Stimulated activated CD8-positive, alpha-beta memory T cell treated with anti-CD3 and anti-CD28 coated beads, Interleukin-2, amount 100 ng/mL, for 48 hours (primary cell): ENCODE measurements at regions not wholly inside any gene's neighbourhood (a gene's known extent, or its start where the extent isn't known, plus 50 kb on each side); places are given as distances from the start of the nearest gene placed in this dataset.
"Not testable (repeated sequence)": the region's sequence is repeated elsewhere in the genome, so short reads cannot be mapped to it uniquely, and the experiment has no call there.

ENCODE experiments used
- DNase-seq, 2 donors: peaks; one replicate each; pipeline ENCODE4 v3.0.0-alpha.2; 2020; ENCODE audit warnings: low read depth in 2 of 2

GRCh38 chr12:46670636-46671035 lies 155.2 kb downstream of the SLC38A4 start:
- no peak for DNase-seq

- no peak for DNase-seq
Measured at GRCh38 chr12:46669720-46670119, 156.1 kb downstream of the SLC38A4 start.

GRCh38 chr12:46667551-46667950 lies 158.2 kb downstream of the SLC38A4 start:
- DNase-seq, result no peak

GRCh38 chr12:46664761-46665287 lies 161.0 kb downstream of the SLC38A4 start:
- DNase-seq, result no peak

GRCh38 chr12:46663318-46663717 lies 162.5 kb downstream of the SLC38A4 start:
- DNase-seq, result no peak

- DNase-seq, result no peak
Measured at GRCh38 chr12:46661110-46661845, 164.5 kb downstream of the SLC38A4 start.

GRCh38 chr12:46660719-46661109 lies 165.1 kb downstream of the SLC38A4 start:
- DNase-seq, result no peak

- no peak for DNase-seq
Measured at GRCh38 chr12:46660276-46660675, 165.5 kb downstream of the SLC38A4 start.

- no peak for DNase-seq
Measured at GRCh38 chr12:46659824-46660223, 166.0 kb downstream of the SLC38A4 start.

GRCh38 chr12:46659032-46659650 lies 166.7 kb downstream of the SLC38A4 start:
- DNase-seq, result no peak

- DNase-seq, result no peak
Measured at GRCh38 chr12:46657453-46658411, 168.1 kb downstream of the SLC38A4 start.

GRCh38 chr12:46655984-46656383 lies 169.8 kb downstream of the SLC38A4 start:
- not testable (repeated sequence) for DNase-seq

GRCh38 chr12:46653311-46653710 lies 172.5 kb downstream of the SLC38A4 start:
- DNase-seq, result no peak

- no peak for DNase-seq
Measured at GRCh38 chr12:46652692-46653091, 173.1 kb downstream of the SLC38A4 start.

GRCh38 chr12:46650688-46651087 lies 175.1 kb downstream of the SLC38A4 start:
- no peak for DNase-seq

GRCh38 chr12:46649433-46649832 lies 176.4 kb downstream of the SLC38A4 start:
- no peak for DNase-seq

- DNase-seq, result no peak
Measured at GRCh38 chr12:46647034-46647433, 178.8 kb downstream of the SLC38A4 start.

- not testable (repeated sequence) for DNase-seq
Measured at GRCh38 chr12:46641649-46642048, 184.1 kb downstream of the SLC38A4 start.

- DNase-seq, result no peak
Measured at GRCh38 chr12:46635818-46636217, 190.0 kb downstream of the SLC38A4 start.

GRCh38 chr12:46629331-46630229 lies 196.2 kb downstream of the SLC38A4 start:
- no peak for DNase-seq

GRCh38 chr12:46628176-46628575 lies 197.6 kb downstream of the SLC38A4 start:
- DNase-seq, result no peak
